Mesenchymal stem cell (in vitro differentiated cells and primary cell): ENCODE measurements at regions not wholly inside any gene's neighbourhood (a gene's known extent, or its start where the extent isn't known, plus 50 kb on each side); places are given as distances from the start of the nearest gene placed in this dataset.

Experiments used
- DNase-seq: peaks from one replicate; pipeline ENCODE4 v3.0.0-alpha.2; 2013
- H2AFZ ChIP-seq: one replicate; pipeline ENCODE4 v1.6.1; 2013; ENCODE audit warnings: low read depth, mild to moderate bottlenecking, control low read depth, inconsistent platforms, low read length, moderate library complexity
- H2AK5ac ChIP-seq: 2 replicates; pipeline ENCODE4 v1.6.1; 2013; ENCODE audit warnings: low read length, moderate library complexity, mild to moderate bottlenecking, inconsistent platforms; ENCODE audit not compliant: severe bottlenecking
- H2BK120ac ChIP-seq: one replicate; pipeline ENCODE4 v1.6.1; 2013; ENCODE audit warnings: low read depth, mild to moderate bottlenecking, inconsistent platforms, low read length, moderate library complexity
- H2BK12ac ChIP-seq, 2 experiments: one replicate each; pipeline ENCODE4 v1.6.1; 2013; ENCODE audit warnings: inconsistent platforms in 2 of 2, low read length in 2 of 2, mild to moderate bottlenecking in 2 of 2, moderate library complexity in 2 of 2, control low read depth in 1 of 2
- H2BK15ac ChIP-seq: one replicate; pipeline ENCODE4 v1.6.1; 2013; ENCODE audit warnings: mild to moderate bottlenecking, low read depth, inconsistent platforms; ENCODE audit not compliant: poor library complexity, severe bottlenecking
- H2BK5ac ChIP-seq: 2 replicates; pipeline ENCODE4 v1.6.1; 2013; ENCODE audit warnings: low read depth, mild to moderate bottlenecking, low read length, control low read depth, inconsistent platforms; ENCODE audit not compliant: poor library complexity, severe bottlenecking
- H3K14ac ChIP-seq, 2 experiments: one replicate each; pipeline ENCODE4 v1.6.1; 2013; ENCODE audit warnings: inconsistent platforms in 2 of 2, low read length in 2 of 2, control low read depth in 1 of 2, mild to moderate bottlenecking in 1 of 2, moderate library complexity in 1 of 2
- H3K18ac ChIP-seq, 2 experiments: one replicate each; pipeline ENCODE4 v1.6.1; 2013; ENCODE audit warnings: inconsistent platforms in 2 of 2, low read length in 2 of 2, control low read depth in 1 of 2, low read depth in 1 of 2, mild to moderate bottlenecking in 1 of 2
- H3K23ac ChIP-seq, 2 experiments: one replicate each; pipeline ENCODE4 v1.6.1; 2013; ENCODE audit warnings: inconsistent platforms in 2 of 2, low read length in 2 of 2, mild to moderate bottlenecking in 2 of 2, moderate library complexity in 2 of 2, control low read depth in 1 of 2
- H3K27ac ChIP-seq: 2 replicates; pipeline ENCODE4 v1.5.1; 2013; ENCODE audit warnings: mild to moderate bottlenecking, moderate library complexity, low read length, control low read depth, inconsistent platforms; ENCODE audit not compliant: poor library complexity, severe bottlenecking
- H3K27me3 ChIP-seq, 2 experiments: 2 replicates each; pipeline versions ENCODE4 v1.6.1 to v1.7.0; 2013; ENCODE audit warnings: low read length in 2 of 2, mild to moderate bottlenecking in 2 of 2, moderate library complexity in 2 of 2, control low read depth in 1 of 2, inconsistent platforms in 1 of 2; ENCODE audit not compliant: control insufficient read depth in 1 of 2, insufficient read depth in 1 of 2
- H3K36me3 ChIP-seq, 2 experiments: 2 replicates each; pipeline versions ENCODE4 v1.6.1 to v1.7.0; 2013; ENCODE audit warnings: low read length in 2 of 2, control low read depth in 1 of 2, inconsistent platforms in 1 of 2, low read depth in 1 of 2, mild to moderate bottlenecking in 1 of 2; ENCODE audit not compliant: insufficient read depth in 2 of 2, control insufficient read depth in 1 of 2
- H3K4ac ChIP-seq, 2 experiments: one replicate each; pipeline ENCODE4 v1.6.1; 2013; ENCODE audit warnings: inconsistent platforms in 2 of 2, low read length in 2 of 2, mild to moderate bottlenecking in 2 of 2, moderate library complexity in 2 of 2, control low read depth in 1 of 2, low read depth in 1 of 2
- H3K4me1 ChIP-seq: 2 replicates; pipeline ENCODE4 v1.6.1; 2013; ENCODE audit warnings: low read depth, low read length, control low read depth; ENCODE audit not compliant: control insufficient read depth, insufficient read depth
- H3K4me2 ChIP-seq: 2 replicates; pipeline ENCODE4 v1.6.1; 2013; ENCODE audit warnings: low read length, mild to moderate bottlenecking, inconsistent platforms; ENCODE audit not compliant: poor library complexity, severe bottlenecking
- H3K4me3 ChIP-seq, 2 experiments: 2 replicates each; pipeline versions ENCODE4 v1.5.1 to v1.7.0; 2013; ENCODE audit warnings: low read length in 2 of 2, mild to moderate bottlenecking in 2 of 2, control low read depth in 1 of 2, low read depth in 1 of 2; ENCODE audit not compliant: insufficient read depth in 1 of 2
- H3K79me1 ChIP-seq: replicated peaks from 2 replicates; pipeline ENCODE4 v1.6.1; 2013; ENCODE audit warnings: mild to moderate bottlenecking, control low read depth, low read length, inconsistent platforms; ENCODE audit not compliant: poor library complexity, severe bottlenecking
- H3K9ac ChIP-seq: 2 replicates; pipeline ENCODE4 v1.7.0; 2013; ENCODE audit warnings: mild to moderate bottlenecking, low read length, moderate library complexity
- H3K9me3 ChIP-seq: 2 replicates; pipeline ENCODE4 v1.7.0; 2013; ENCODE audit warnings: mild to moderate bottlenecking, low read length; ENCODE audit not compliant: control insufficient read depth
- H4K8ac ChIP-seq: one replicate; pipeline ENCODE4 v1.6.1; 2013; ENCODE audit warnings: inconsistent platforms, mild to moderate bottlenecking, low read length, moderate library complexity
- H4K91ac ChIP-seq: one replicate; pipeline ENCODE4 v1.6.1; 2013; ENCODE audit warnings: mild to moderate bottlenecking, low read length, inconsistent platforms
- WGBS: methylation state at CpG from one replicate; pipeline ENCODE4 v1.1.7; 2013; ENCODE audit warnings: mixed read lengths; 5-methylcytosine and 5-hydroxymethylcytosine counted together

DNA sequence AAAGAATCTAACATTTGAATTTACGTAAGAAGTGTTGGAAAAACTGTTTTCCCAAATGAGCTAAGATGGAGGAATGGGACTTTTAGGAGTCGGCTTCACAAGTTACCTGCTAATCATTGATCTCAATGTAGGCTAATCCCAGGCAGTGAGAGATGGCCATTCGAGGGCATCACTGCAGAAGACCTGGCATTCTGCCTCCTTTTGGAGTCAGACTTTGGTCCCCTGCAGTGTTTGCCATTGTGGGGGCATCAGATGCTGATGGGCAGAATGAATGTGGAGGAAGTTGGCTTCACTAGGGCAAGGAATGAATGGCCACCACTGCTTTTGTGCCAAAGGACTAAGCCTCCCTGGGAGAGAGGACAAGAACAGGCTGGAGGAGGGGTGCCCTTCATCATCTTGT is 55.7 kb upstream of the NKX2-2 start:
- Histone ChIP-seq H3K4me1 (no peaks in the 10 kb centered on the region), H3K4ac (no peak overlapping the region), H3K23ac (no peak overlapping the region), H3K9me3 (no peaks in the 10 kb centered on the region), H3K27me3 (peaks cover 4 to 31% of the 10 kb centered on the region in 2 experiments), H3K36me3 (no peaks in the 10 kb centered on the region), H3K79me1 (no peaks in the 10 kb centered on the region), H3K14ac (no peak overlapping the region), H2BK12ac (no peak overlapping the region), H2BK120ac (no peak overlapping the region), H2BK15ac (no peak overlapping the region), H3K4me3 (no peak overlapping the region), H2BK5ac (no peak overlapping the region), H4K8ac (no peak overlapping the region), H3K4me2 (no peak overlapping the region), H3K9ac (no peak overlapping the region), H2AK5ac (no peak overlapping the region), H3K27ac (no peak overlapping the region), H3K18ac (no peak overlapping the region), H2AFZ (no peak overlapping the region), H4K91ac (no peak overlapping the region)
- no peak for DNase-seq
- 74% methylated on average over 3 of the region's 3 CpGs for WGBS

DNA sequence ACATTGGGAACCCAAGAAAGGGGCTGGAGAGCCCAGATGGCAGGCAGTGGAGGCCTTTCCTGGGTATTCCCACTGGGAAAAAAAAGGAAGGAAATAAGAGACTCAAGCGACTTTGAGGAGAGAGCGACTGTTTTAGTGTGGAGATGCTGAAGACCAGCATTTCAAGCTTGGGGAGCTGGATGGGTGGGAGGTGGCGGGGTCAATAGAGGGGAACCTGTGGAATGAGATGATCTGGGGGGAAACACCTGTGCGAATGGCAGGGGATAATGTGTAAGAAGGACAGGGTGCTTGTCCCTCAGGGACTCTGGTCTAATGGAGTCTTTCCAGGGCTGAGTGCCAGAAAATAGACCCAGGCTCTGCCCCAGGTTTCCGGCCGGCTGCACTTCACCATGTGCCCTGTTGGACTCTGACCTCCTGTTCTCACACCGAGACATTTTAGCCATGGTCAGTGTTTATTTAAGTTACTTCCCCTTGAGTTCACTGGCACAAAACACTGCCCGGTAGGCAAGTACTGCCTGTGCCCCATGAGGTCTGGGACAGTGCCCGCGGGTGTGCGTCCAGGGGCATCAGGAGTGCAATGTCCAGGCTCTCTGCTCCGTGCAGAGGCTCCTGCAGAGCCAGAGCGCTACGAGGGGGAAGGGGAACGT is 50.4 kb upstream of the NKX2-2 start:
- H3K79me1 ChIP-seq = no peaks in the 10 kb centered on the region
- no peak overlapping the region for H2AFZ ChIP-seq
- peaks cover 7 to 11% of the 10 kb centered on the region in 2 experiments for H3K27me3 ChIP-seq
- no peaks in the 10 kb centered on the region for H3K4me1 ChIP-seq
- 81% methylated on average over 13 of the region's 15 CpGs for WGBS
- H3K4ac ChIP-seq = no peak overlapping the region
- H3K14ac ChIP-seq = no peak overlapping the region
- no peak overlapping the region for H3K9ac ChIP-seq
- no peak overlapping the region for H2AK5ac ChIP-seq
- H2BK120ac ChIP-seq = no peak overlapping the region
- no peak overlapping the region for H3K23ac ChIP-seq
- H2BK15ac ChIP-seq = no peak overlapping the region
- H4K8ac ChIP-seq = no peak overlapping the region
- H2BK5ac ChIP-seq = no peak overlapping the region
- H2BK12ac ChIP-seq = no peak overlapping the region
- H3K27ac ChIP-seq = no peak overlapping the region
- no peak overlapping the region for H3K18ac ChIP-seq
- H3K36me3 ChIP-seq = no peaks in the 10 kb centered on the region
- no peak overlapping the region for H3K4me2 ChIP-seq
- H3K9me3 ChIP-seq = no peaks in the 10 kb centered on the region
- DNase-seq = no peak
- no peak overlapping the region for H4K91ac ChIP-seq
- no peak overlapping the region for H3K4me3 ChIP-seq
